CD14-positive monocyte (primary cell): ENCODE measurements at regions not wholly inside any gene's neighbourhood (a gene's known extent, or its start where the extent isn't known, plus 50 kb on each side); places are given as distances from the start of the nearest gene placed in this dataset.

Experiments used
- DNase-seq, 3 donors: peaks; one replicate each; pipeline ENCODE4 v3.0.0-alpha.2; 2011 to 2022
- H2AFZ ChIP-seq: 2 replicates; pipeline ENCODE4 v1.6.0; 2012; ENCODE audit warnings: mild to moderate bottlenecking, low read depth, low read length, inconsistent platforms; ENCODE audit not compliant: insufficient read depth, poor library complexity, severe bottlenecking
- H3K27ac ChIP-seq, 2 donors: 1 replicate in 1 of 2; 2 replicates in 1 of 2; pipeline ENCODE4 v1.5.1; 2012 to 2013; ENCODE audit warnings: low read length in 2 of 2, control low read depth in 1 of 2, inconsistent platforms in 1 of 2, low read depth in 1 of 2, mild to moderate bottlenecking in 1 of 2
- H3K27me3 ChIP-seq, 2 donors: one replicate each; pipeline versions ENCODE4 v1.6.0 to v1.6.1; 2011 to 2013; ENCODE audit warnings: low read length in 2 of 2; ENCODE audit not compliant: control insufficient read depth in 2 of 2, insufficient read depth in 2 of 2
- H3K36me3 ChIP-seq, 2 donors: replicated peaks in 1 of 2; 1 replicate in 1 of 2; 2 replicates in 1 of 2; pipeline versions ENCODE4 v1.5.1 to v1.6.1; 2012 to 2013; ENCODE audit warnings: low read length in 2 of 2, control low read depth in 1 of 2, inconsistent platforms in 1 of 2, mild to moderate bottlenecking in 1 of 2; ENCODE audit not compliant: insufficient read depth in 2 of 2, control insufficient read depth in 1 of 2
- H3K4me1 ChIP-seq, 2 donors: 1 replicate in 1 of 2; 2 replicates in 1 of 2; pipeline versions ENCODE4 v1.5.1 to v1.6.1; 2012 to 2013; ENCODE audit warnings: low read length in 2 of 2, control low read depth in 1 of 2, inconsistent platforms in 1 of 2, mild to moderate bottlenecking in 1 of 2, moderate library complexity in 1 of 2; ENCODE audit not compliant: insufficient read depth in 2 of 2, control insufficient read depth in 1 of 2
- H3K4me2 ChIP-seq: replicated peaks from 2 replicates; pipeline ENCODE3; 2012; ENCODE audit warnings: low read length, moderate library complexity, mild to moderate bottlenecking; ENCODE audit not compliant: poor library complexity, severe bottlenecking; ENCODE audit errors: extremely low read depth
- H3K4me3 ChIP-seq, 3 experiments: fragments of 200-600 bp in 1 of 3; sonication (generic) in 1 of 3; replicated peaks in 1 of 3; 1 replicate in 2 of 3; 2 replicates in 1 of 3; pipeline ENCODE4 v1.5.1; 2011 to 2013; ENCODE audit warnings: low read length in 3 of 3, mild to moderate bottlenecking in 3 of 3, control low read depth in 2 of 3, low read depth in 2 of 3, inconsistent platforms in 1 of 3, moderate library complexity in 1 of 3
- H3K79me2 ChIP-seq: 2 replicates; pipeline ENCODE4 v1.6.0; 2012; ENCODE audit warnings: mild to moderate bottlenecking, control low read depth, inconsistent platforms, low read length, moderate library complexity; ENCODE audit not compliant: insufficient read depth
- H3K9ac ChIP-seq: 2 replicates; pipeline ENCODE4 v1.6.0; 2017; ENCODE audit warnings: low read length, mild to moderate bottlenecking; ENCODE audit not compliant: insufficient read depth, poor library complexity, severe bottlenecking
- H3K9me3 ChIP-seq, 2 donors: replicated peaks in 1 of 2; 1 replicate in 1 of 2; 2 replicates in 1 of 2; pipeline versions ENCODE4 v1.5.1 to v1.6.1; 2012 to 2013; ENCODE audit warnings: low read length in 2 of 2, control low read depth in 1 of 2; ENCODE audit not compliant: control insufficient read depth in 1 of 2, insufficient read depth in 1 of 2
- H4K20me1 ChIP-seq: 2 replicates; pipeline ENCODE4 v1.6.0; 2012; ENCODE audit warnings: mild to moderate bottlenecking, low read length, control low read depth, moderate library complexity; ENCODE audit not compliant: insufficient read depth
- H3K27ac Mint-ChIP-seq, 7 donors: one replicate each; pipeline ENCODE4 v1.8.0; 2020; ENCODE audit warnings: mild to moderate bottlenecking in 7 of 7, mixed read lengths in 7 of 7, moderate library complexity in 6 of 7, inconsistent platforms in 2 of 7
- H3K27me3 Mint-ChIP-seq, 3 donors: one replicate each; pipeline ENCODE4 v1.8.0; 2021 to 2022; ENCODE audit warnings: low read depth in 3 of 3, mild to moderate bottlenecking in 3 of 3, mixed read lengths in 3 of 3, moderate library complexity in 3 of 3, inconsistent platforms in 1 of 3
- H3K36me3 Mint-ChIP-seq, 2 donors: one replicate each; pipeline ENCODE4 v1.8.0; 2020; ENCODE audit warnings: mixed read lengths in 2 of 2, inconsistent platforms in 1 of 2, mild to moderate bottlenecking in 1 of 2
- H3K4me1 Mint-ChIP-seq: one replicate; pipeline ENCODE4 v1.8.0; 2020; ENCODE audit warnings: mild to moderate bottlenecking, mixed read lengths
- H3K4me3 Mint-ChIP-seq, 2 donors: one replicate each; pipeline ENCODE4 v1.8.0; 2020; ENCODE audit warnings: mild to moderate bottlenecking in 2 of 2, mixed read lengths in 2 of 2, moderate library complexity in 1 of 2
- H3K9me3 Mint-ChIP-seq, 7 donors: one replicate each; pipeline ENCODE4 v1.8.0; 2020 to 2022; ENCODE audit warnings: mixed read lengths in 7 of 7, mild to moderate bottlenecking in 6 of 7, moderate library complexity in 6 of 7, inconsistent platforms in 2 of 7
- WGBS: methylation state at CpG from one replicate; pipeline ENCODE4 v1.1.5; 2013; ENCODE audit warnings: missing lambda C conversion rate; ENCODE audit not compliant: insufficient coverage; 5-methylcytosine and 5-hydroxymethylcytosine counted together
- intact Hi-C, 2 donors: fragments of 100-400 bp; cut with micrococcal nuclease; formaldehyde crosslinking; loops; one replicate each; pipeline versions ENCODE4 v1.15.0 to v1.15.1; 2023
- TF ChIP-seq, protein P1 (sequence below): fragments of 200-600 bp; IDR thresholded peaks from one replicate; pipeline ENCODE4 v1.8.0; 2022; ENCODE audit warnings: antibody characterized with exemption, mild to moderate bottlenecking

- no peak overlapping the region for H3K4me3 ChIP-seq
- H3K36me3 ChIP-seq = no peaks in the 10 kb centered on the region
- intact Hi-C loops = no loop called here
- TF ChIP-seq, protein P1, sequence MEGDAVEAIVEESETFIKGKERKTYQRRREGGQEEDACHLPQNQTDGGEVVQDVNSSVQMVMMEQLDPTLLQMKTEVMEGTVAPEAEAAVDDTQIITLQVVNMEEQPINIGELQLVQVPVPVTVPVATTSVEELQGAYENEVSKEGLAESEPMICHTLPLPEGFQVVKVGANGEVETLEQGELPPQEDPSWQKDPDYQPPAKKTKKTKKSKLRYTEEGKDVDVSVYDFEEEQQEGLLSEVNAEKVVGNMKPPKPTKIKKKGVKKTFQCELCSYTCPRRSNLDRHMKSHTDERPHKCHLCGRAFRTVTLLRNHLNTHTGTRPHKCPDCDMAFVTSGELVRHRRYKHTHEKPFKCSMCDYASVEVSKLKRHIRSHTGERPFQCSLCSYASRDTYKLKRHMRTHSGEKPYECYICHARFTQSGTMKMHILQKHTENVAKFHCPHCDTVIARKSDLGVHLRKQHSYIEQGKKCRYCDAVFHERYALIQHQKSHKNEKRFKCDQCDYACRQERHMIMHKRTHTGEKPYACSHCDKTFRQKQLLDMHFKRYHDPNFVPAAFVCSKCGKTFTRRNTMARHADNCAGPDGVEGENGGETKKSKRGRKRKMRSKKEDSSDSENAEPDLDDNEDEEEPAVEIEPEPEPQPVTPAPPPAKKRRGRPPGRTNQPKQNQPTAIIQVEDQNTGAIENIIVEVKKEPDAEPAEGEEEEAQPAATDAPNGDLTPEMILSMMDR = no peak
- DNase-seq = no peak
- H3K9ac ChIP-seq = no peak overlapping the region
- Mint-ChIP-seq H3K27me3 (peaks cover 0 to 3% (median 3%) of the 10 kb centered on the region in 3 donors), H3K27ac (no peak overlapping the region), H3K9me3 (peaks cover 0 to 4% (median 0%) of the 10 kb centered on the region in 7 donors), H3K4me3 (peak overlapping the region in 1 of 2 donors; percentile 6), H3K4me1 (peaks cover 34% of the 10 kb centered on the region), H3K36me3 (no peaks in the 10 kb centered on the region)
- H3K27ac ChIP-seq = no peak overlapping the region
- H4K20me1 ChIP-seq = no peaks in the 10 kb centered on the region
- H3K79me2 ChIP-seq = no peaks in the 10 kb centered on the region
- H3K27me3 ChIP-seq = no peaks in the 10 kb centered on the region
- H3K9me3 ChIP-seq = no peaks in the 10 kb centered on the region
- peak overlapping the region; percentile 37 for H2AFZ ChIP-seq
- no peak overlapping the region for H3K4me2 ChIP-seq
- 68% methylated on average over 5 of the region's 11 CpGs for WGBS
- H3K4me1 ChIP-seq = peaks cover 27 to 28% of the 10 kb centered on the region in 2 donors
Measured at GRCh38 chr18:10239103-10239502, 215.3 kb upstream of the APCDD1 start.

- no peak overlapping the region for H3K27ac ChIP-seq
- peak overlapping the region; percentile 37 for H2AFZ ChIP-seq
- no peaks in the 10 kb centered on the region for H3K36me3 ChIP-seq
- peaks cover 26% of the 10 kb centered on the region for H3K4me1 Mint-ChIP-seq
- no peaks in the 10 kb centered on the region for H3K79me2 ChIP-seq
- H4K20me1 ChIP-seq = no peaks in the 10 kb centered on the region
- peaks cover 0 to 4% (median 0%) of the 10 kb centered on the region in 7 donors for H3K9me3 Mint-ChIP-seq
- no peaks in the 10 kb centered on the region for H3K27me3 ChIP-seq
- peaks cover 21 to 23% of the 10 kb centered on the region in 2 donors for H3K4me1 ChIP-seq
- peak overlapping the region in 1 of 2 donors; percentile 42 for H3K4me3 Mint-ChIP-seq
- no peaks in the 10 kb centered on the region for H3K9me3 ChIP-seq
- no peaks in the 10 kb centered on the region for H3K36me3 Mint-ChIP-seq
- 80% methylated on average over 1 of the region's 5 CpGs for WGBS
- no peak overlapping the region for H3K9ac ChIP-seq
- TF ChIP-seq, protein P1 = no peak
- DNase-seq = no peak
- no peak overlapping the region for H3K27ac Mint-ChIP-seq
- peaks cover 0 to 7% (median 3%) of the 10 kb centered on the region in 3 donors for H3K27me3 Mint-ChIP-seq
- H3K4me3 ChIP-seq = peak overlapping the region in 1 of 3 experiments; percentile 25
- intact Hi-C loops = no loop called here
- no peak overlapping the region for H3K4me2 ChIP-seq
Measured at GRCh38 chr18:10239991-10240634, 214.3 kb upstream of the APCDD1 start.
